AML-193 (cell line): ENCODE measurements at regions not wholly inside any gene's neighbourhood (a gene's known extent, or its start where the extent isn't known, plus 50 kb on each side); places are given as distances from the start of the nearest gene placed in this dataset.

ENCODE experiments used
- DNase-seq, 2 experiments: peaks; one replicate each; lab custom pipeline; 2025; lab: John Stamatoyannopoulos, UW

DNA sequence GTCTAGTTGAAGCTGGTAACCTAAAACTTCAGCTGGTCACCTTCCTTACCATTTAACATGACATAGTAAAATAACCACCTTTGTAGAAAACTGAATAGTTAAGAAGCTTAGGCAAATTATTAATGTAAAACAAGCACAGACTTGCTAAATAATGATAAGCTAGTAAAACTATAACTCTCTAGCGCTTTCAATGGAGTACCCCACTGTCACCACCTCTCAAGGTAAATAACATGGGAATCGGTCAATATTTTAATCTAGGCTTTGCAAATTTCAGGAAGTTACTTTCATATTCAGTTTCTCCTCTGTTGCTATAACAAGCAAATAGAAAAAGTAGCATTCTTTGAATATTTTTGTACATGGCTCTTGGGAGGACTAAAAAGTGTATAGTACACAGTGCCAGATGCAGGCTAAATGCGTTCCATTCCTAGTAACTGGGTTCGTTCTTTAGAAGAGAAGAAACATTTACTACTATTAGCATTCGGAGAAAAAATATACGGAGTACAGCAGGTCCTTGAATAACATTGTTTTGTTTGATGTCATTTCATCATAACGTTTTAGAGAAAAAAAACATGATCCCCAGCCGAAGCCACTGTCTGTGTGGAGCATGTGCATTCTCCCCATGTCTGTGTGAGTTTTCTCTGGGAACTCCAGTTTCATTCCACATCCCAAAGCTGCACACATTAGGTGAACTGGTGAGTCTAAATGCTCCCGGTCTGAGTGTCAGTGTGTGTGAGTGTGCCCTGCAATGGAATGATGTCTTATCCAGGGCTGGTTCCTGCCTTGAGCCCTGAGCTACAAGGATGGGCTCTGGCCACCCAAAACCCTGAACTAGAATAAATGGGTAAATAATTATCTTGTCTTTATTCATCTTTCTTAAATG, 52.5 kb downstream of the EPRS1 start:
- DNase-seq, result no peak

DNA sequence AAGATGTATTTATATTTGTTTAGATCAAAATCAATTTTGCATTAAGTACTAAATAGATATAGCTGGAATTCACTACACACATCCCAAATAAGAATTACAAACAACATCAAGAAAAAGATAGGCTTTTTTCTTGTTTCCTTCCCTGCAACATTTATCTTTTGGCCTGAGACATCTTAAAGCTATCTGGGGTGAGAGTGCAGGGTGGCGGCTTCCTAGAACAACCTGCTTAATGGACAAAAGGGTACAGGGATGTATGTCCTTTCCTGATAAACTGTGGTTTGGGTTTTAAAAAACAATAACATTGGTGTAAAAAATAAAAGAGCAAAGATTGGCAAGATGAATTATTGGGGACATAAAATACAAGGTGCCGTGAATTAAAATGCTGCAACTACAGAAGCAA, 54.4 kb downstream of the EPRS1 start:
- DNase-seq, result no peak

GRCh38 chr1:219991511-219991810, 54.8 kb downstream of the EPRS1 start:
- DNase-seq, result no peak

GRCh38 chr1:219990782-219991510, 55.4 kb downstream of the EPRS1 start:
- DNase-seq, result peak; percentile 18 to 19

DNA sequence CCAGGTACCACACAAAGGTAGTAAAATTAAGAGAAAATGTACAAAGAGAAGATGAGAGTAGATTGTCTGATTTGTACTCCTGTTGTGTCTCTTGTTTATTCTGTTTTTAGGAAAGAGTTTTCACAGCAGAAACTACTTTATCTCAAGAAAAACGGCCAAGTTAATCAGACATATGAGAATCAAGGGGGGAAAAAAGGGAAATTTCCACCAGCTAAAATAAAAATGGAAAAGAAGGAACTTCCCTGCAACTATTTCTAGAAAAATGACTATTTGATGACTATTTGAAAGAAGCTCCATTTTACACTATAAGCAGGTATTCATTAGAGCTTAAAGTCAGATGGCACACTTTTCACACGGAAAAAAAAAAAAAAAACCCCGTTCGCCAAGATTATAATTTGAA, 56.5 kb downstream of the EPRS1 start:
- no peak for DNase-seq

DNA sequence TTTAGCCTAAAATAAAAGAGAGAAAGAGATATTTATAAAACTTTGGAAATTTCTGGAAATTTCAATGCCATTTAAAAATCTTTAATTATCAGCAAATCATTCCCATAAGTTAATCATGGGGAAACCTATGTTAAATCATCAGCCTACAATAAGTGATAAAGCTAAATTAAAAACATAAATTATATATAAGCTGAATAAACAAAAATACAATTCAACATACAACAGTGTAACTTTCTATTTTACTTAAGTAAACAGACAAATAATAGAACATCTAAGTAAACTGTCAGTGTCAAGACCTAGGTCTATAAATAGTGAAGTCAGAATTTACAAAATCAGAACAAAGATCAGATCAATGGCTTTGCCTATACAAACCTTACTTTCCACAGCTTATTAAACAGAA, 57.5 kb downstream of the EPRS1 start:
- no peak for DNase-seq

DNA sequence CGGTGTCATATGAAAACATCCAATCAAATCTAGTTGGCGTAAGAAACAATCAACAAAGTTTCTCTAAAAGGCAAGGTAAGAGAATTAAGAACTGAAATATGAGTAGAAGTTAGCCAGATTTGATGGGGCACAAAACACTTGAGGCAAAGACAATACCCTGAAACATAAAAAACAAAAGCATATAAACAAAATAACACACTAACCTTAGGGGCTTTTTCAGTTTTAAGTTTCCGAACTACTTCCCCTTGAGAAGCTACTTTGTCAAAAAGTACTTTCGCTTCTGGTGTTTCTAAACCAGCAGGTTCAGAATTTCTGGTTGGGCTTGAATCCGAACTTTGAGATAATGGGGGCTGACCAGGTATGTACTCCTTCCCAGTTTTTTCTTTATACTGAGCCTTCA, 57.9 kb downstream of the EPRS1 start:
- DNase-seq, result no peak

GRCh38 chr1:219987325-219987724, 59.0 kb upstream of the SLC30A10 start:
- no peak for DNase-seq

DNA sequence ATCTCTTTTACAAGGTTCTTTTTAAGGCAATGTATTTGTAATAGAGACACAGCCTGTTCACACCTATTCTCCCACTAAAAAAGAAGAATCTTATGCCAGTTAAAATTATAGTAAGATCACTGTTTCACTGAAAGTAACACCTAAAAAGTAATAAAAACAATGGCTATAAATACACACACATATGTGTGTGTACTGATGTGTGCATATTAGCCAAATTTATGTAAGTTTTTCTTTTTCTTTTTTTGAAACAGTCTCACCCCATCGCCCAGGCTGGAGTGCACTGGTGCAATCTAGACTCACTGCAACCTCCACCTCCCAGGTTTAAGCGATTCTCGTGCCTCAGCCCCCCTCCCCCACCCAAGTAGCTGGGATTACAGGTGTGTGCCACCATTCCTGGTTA, 56.8 kb upstream of the SLC30A10 start:
- no peak for DNase-seq
